HG03565 (cell line): ENCODE measurements at regions not wholly inside any gene's neighbourhood (a gene's known extent, or its start where the extent isn't known, plus 50 kb on each side); places are given as distances from the start of the nearest gene placed in this dataset.
"Not testable (repeated sequence)": the region's sequence is repeated elsewhere in the genome, so short reads cannot be mapped to it uniquely, and the experiment has no call there.

ENCODE experiments used
- ATAC-seq: cut with Tn5 transposase; IDR thresholded peaks from one replicate; pipeline ENCODE4 v1.9.1; 2021; ENCODE audit warnings: mild to moderate bottlenecking, moderate library complexity; ENCODE audit not compliant: unreplicated experiment

DNA sequence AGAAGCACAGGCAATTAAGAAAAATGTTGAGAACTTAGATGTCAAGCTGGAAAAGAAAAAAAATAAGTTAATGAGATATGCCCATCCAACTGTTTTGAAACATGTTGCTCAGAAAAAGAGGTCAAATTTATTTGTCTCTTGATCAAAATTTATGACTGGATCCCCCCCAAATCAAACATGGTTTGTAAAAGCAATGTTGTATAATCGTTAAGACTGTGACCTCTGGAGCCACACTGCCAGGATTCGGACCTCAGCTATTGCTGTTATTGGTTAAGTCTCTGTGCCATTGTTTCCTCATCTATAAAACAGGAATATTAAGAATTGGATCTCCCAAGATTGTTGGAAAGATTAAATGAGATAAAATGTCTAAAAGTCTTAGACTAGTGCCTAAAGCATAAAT is 51.9 kb upstream of the LRRK2 start:
- no peak for ATAC-seq

DNA sequence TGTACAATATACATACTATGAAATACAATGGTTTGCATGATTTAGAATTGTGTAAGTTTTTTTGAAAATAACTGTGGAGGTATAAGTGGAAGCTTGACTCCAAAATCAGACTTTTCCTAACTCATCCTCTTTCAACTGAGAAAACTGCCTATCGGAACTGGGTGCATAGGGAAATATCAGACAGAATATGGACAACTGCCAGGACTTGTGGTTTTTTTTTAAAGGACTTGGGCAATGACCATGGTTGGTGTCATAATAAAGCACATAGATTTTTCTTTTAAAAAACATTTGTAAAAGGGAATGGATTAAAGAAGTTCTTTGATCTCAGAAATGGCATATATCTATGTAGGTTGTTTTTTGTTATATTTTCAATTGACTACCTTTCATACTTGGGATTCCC is 53.3 kb upstream of the LRRK2 start:
- no peak for ATAC-seq

DNA sequence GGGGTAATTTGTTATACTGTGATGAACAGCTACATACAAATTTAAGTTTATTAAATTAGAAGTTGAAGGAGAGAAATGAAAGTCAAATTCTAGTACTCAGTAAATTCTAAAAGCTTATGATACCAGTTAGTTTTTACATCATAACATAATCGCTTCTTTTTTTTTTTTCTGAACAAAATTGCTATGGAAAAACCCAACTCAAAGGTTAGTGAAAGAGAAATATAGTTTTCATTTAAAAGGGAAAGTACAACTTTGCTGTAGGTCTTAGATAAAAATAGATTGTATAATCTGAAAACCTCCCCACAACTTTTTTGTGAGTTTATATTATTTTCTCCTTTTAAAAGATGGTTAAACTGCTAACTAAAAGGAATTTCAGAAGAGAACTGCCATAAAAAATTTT is 53.7 kb upstream of the LRRK2 start:
- ATAC-seq = no peak

DNA sequence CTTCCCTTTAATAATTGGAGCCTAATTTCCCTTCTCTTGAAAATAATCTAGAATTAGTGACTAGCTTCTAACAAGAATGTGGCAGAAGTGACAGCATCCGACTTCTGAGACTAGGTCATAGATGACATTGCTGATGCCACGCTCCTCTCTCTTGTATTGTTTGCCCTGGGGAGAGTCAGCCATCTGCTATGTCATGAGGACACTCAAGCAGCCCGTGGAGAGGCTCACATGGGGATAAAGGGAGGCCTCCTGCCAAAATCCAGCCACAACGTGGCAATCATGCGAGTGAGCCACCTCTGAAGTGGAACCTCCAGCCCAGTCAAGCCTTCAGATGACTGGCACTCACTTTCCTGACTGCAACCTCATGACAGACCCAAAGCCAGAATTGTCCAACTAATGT is 54.2 kb upstream of the LRRK2 start:
- ATAC-seq = no peak

DNA sequence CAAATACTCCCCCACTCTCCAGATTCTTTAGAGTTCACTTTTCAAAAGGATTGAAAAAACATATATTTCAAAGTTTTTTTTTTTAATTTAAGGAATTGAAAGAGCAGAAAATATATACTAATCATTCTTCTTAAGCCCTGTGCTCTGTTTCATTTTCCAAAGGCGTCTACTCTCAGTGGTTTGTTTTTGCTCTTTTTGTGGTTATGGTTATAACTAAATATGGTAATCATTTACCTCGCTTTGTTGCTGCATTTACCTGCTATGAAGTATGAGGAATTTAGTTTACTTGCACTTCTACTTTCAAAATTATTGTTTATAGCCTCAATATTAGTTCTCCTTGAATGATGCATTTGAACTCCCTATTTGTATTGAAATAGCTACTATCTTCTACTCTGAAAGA is 55.9 kb upstream of the LRRK2 start:
- ATAC-seq = peak; percentile 96

DNA sequence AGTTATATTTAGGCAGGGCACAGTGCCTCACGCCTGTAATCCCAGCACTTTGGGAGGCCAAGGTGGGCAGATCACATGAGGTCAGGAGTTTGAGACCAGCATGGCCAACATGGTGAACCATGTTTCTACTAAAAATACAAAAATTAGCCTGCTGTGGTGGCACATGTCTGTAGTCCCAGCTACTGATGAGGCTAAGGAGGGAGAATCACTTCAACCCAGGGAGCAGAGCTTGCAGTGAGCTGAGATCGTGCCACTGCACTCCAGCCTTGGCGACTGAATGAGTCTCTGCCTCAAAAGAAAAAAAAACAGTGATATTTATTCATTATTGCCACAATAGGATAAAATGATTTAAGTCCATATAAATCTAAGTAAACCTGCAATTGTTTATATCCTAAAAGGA is 56.4 kb upstream of the LRRK2 start:
- not testable (repeated sequence) for ATAC-seq

DNA sequence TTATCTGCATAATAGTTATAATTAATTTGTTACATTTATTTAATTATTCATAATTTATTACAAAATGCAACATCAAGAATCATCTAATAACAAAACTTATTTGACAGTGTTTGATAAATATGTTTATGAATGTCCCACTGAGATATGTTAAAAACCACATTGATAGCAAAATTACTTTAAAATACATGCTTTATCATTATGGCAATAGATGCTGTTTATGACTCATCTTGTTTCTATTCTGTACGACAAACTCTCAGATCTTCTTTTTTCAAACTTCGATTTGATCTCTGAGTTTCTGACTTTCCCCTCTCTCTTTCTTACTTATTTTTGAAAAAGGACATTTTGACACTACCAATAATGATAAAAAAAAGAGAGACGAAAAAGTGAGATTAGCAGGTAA is 56.8 kb upstream of the LRRK2 start:
- peak; percentile 51 for ATAC-seq

DNA sequence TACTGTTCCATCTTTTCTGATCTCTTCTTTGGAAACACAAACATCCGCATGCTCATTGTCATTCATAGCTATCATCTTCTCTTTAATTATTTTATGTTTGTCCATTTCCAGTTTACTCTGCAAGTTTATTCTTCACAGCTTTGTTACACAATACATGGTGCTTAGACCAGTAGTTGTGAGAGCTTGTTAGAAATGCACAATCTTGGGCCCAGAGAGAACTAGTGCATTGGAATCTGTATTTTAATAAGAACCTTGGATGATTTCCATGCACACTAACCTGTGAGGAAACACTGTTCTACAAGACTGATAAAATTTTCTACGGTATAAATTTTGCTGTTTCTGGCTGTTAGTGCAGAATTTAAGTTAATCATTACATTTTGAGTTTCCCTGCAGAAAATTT is 59.3 kb upstream of the SLC2A13 start:
- no peak for ATAC-seq

DNA sequence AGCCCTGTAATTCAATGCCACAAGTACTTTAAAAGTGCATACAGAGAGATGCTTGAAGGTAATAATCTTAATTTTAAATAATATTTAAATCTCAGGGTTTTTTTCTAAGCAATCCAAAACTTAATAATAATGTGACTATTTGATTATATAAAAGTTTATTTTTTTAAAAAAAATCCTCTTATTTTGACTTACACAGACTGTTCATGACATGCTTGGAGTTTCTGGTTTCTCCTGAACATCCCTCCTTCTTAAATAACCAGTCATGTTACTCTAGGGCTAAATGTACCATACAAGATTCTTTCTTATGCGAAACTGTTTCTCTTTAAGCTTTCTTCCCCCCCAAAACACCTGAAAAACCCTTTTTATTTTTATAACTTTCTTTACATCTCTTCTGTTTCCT is 58.2 kb upstream of the SLC2A13 start:
- no peak for ATAC-seq

DNA sequence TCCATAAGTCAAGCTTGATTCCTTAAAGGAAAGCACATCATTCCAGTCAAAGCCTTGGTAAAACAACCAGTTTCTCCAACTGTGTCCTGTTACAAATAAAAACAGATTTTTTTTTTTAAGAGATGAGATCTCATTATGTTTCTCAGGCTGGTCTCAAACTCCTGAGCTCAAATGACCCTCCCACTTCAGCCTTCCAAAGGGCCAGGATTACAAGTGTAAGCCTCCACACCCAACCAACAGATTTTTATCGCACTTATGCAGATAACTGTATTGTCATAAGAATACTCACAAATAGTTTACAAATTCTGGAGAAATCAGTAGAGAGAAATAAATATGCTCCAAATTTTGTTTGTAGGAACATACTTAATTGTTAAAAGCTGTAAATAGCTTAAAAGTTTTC is 56.2 kb upstream of the SLC2A13 start:
- no peak for ATAC-seq

DNA sequence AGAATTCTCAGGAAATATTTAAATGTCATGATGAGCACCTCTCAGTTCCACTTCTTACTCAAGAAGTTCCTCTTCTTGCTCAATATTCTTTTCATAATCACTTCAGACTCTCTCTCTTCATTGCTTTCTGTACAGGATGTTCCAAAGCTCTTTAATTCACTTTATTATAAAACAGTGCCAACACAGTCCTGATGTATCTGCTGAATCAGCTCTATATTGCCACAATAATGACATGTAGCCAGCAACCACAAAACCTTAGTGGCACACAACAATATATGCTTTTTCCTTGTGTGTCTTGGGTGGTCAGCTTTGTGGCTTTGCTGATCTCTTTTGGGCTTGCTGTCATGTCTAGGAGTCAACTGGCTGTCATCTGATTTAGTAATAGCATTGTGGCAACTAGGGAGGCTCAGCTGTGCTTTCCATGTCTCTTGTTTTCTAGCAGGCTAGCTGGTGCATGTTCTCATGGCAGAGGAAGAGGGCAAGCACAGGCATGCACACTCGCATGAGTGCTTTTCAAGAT is 52.8 kb upstream of the SLC2A13 start:
- peak; percentile 63 for ATAC-seq

DNA sequence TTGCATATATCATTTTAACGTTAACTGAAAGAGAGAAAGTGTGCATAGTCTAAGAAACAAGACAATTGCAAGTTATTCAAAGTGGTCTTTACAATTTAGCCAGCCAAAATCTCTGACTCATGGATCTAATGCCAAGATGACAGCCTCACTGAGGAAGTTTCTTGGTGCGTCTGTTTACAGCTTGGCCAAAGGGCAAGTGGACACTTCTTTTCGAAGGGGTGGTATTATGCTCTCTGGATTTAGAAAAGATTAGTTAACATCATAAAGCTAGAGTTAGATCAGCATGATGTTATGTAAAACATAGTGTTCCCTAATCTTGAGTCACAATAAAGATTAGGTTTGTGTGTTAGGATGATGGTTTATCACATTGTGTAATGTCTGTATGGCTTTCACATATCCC is 51.5 kb upstream of the SLC2A13 start:
- ATAC-seq = no peak

DNA sequence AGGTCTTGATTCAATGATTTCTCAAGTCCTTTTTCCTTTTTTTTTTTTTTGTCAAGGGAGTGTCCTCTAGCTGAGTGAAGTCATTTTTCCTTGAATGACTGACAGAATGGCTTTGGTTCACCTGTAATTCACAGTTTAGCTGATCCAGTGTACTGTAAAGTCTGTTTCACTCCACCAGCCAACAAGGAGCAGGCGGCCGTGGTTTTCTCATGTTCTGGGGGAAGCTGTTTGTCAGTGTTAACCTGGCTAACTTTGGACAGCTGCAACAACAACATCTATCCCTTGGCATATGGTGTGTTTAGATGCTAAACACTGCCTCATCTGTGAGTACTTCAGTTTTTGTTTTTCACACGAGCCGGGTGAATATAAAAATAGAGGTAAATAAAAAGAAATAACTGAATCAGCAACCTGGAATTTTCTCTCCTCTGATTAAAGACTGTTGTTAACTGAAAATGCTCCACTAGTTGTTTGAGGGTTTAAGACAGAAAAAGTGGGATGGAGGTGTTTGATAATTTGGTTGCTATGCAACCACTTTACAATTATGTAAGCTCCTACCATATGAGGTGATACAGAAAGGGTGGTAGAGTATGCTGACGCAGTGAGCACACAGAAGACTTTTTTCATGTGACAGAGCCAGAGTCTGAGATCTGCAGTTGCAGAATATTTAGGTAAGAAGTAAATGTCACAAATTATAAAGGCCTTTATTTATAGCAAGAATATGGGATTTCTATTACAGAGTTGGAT is 50.3 kb upstream of the SLC2A13 start:
- ATAC-seq = no peak
